ENCODE measurements at regions not wholly inside any gene's neighbourhood (a gene's known extent, or its start where the extent isn't known, plus 50 kb on each side); places are given as distances from the start of the nearest gene placed in this dataset.
"Not testable (repeated sequence)": the region's sequence is repeated elsewhere in the genome, so short reads cannot be mapped to it uniquely, and the experiment has no call there.

GRCh38 chr1:176396604-176397395 lies 66.2 kb upstream of the PAPPA2 start:
- DNase-seq (ENCODE audit: low read depth), result not testable (repeated sequence)

- DNase-seq (ENCODE audit: low read depth), result no peak
Observed at GRCh38 chr1:176391621-176392020, 71.4 kb upstream of the PAPPA2 start.

- DNase-seq (ENCODE audit: low read depth), result no peak
Observed at GRCh38 chr1:176384841-176385240, 78.1 kb upstream of the PAPPA2 start.

- no peak for DNase-seq (ENCODE audit: low read depth)
Observed at GRCh38 chr1:176382163-176382562, 80.8 kb upstream of the PAPPA2 start.

GRCh38 chr1:176379626-176380339 lies 83.2 kb upstream of the PAPPA2 start:
- peak; percentile 32 for DNase-seq (ENCODE audit: low read depth)

- peak; percentile 58 for DNase-seq (ENCODE audit: low read depth)
Observed at GRCh38 chr1:176374967-176375569, 87.9 kb upstream of the PAPPA2 start.

- DNase-seq (ENCODE audit: low read depth), result no peak
Observed at GRCh38 chr1:176364236-176364905, 98.6 kb upstream of the PAPPA2 start.

- not testable (repeated sequence) for DNase-seq (ENCODE audit: low read depth)
Observed at GRCh38 chr1:176349135-176349715, 113.8 kb upstream of the PAPPA2 start.

- no peak for DNase-seq (ENCODE audit: low read depth)
Observed at GRCh38 chr1:176341656-176342055, 121.3 kb upstream of the PAPPA2 start.

- DNase-seq (ENCODE audit: low read depth), result no peak
Observed at GRCh38 chr1:176338877-176339276, 124.1 kb upstream of the PAPPA2 start.

GRCh38 chr1:176330782-176331181 lies 123.7 kb upstream of the COP1 start:
- no peak for DNase-seq (ENCODE audit: low read depth)

GRCh38 chr1:176325664-176326063 lies 118.6 kb upstream of the COP1 start:
- no peak for DNase-seq (ENCODE audit: low read depth)

GRCh38 chr1:176323472-176323871 lies 116.4 kb upstream of the COP1 start:
- DNase-seq (ENCODE audit: low read depth), result no peak

GRCh38 chr1:176315519-176316220 lies 108.6 kb upstream of the COP1 start:
- no peak for DNase-seq (ENCODE audit: low read depth)

- not testable (repeated sequence) for DNase-seq (ENCODE audit: low read depth)
Observed at GRCh38 chr1:176296602-176297001, 89.5 kb upstream of the COP1 start.

- DNase-seq (ENCODE audit: low read depth), result no peak
Observed at GRCh38 chr1:176285996-176286395, 78.9 kb upstream of the COP1 start.

- no peak for DNase-seq (ENCODE audit: low read depth)
Observed at GRCh38 chr1:176271572-176271971, 64.5 kb upstream of the COP1 start.

All from M059J (cell line).